ENCODE measurements at regions not wholly inside any gene's neighbourhood (a gene's known extent, or its start where the extent isn't known, plus 50 kb on each side); places are given as distances from the start of the nearest gene placed in this dataset.
"Not testable (repeated sequence)": the region's sequence is repeated elsewhere in the genome, so short reads cannot be mapped to it uniquely, and the experiment has no call there.

DNA sequence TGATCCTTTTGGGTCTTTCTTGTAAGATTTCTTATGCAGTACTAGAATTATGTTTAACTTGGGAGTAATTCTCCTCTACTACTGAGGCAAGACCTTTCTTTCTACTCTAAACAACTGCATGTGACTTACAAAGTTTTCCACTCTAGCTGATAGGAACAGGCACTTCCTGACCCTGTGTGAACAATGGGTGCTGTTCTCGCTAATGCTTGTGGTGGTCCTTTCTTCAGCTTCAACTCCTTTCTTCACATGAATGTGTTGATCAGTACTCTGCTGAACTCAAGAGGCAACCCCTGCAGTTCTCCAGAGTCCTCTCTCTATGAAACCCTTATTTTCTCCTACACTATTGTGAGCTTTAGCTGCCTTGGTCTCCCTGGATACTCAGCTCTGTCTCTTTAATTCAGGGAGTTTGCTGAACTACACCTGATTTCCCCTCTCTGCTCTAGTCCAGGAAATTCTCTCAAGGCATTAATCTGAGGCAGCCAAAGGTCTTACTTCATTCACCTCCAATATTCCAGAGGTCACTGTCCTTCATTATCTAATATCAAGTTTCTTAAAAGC, 484.6 kb upstream of the PIK3R1 start:
- no peaks in the 10 kb centered on the region for H3K4me1 Mint-ChIP-seq
- DNase-seq (ENCODE audit: low spot score in 2 of 2) (no peak), ATAC-seq (ENCODE audit: low read depth) (no peak)
- peaks cover 1% of the 10 kb centered on the region for H3K9me3 Mint-ChIP-seq
- no peaks in the 10 kb centered on the region for H3K36me3 Mint-ChIP-seq
- peaks cover 4% of the 10 kb centered on the region for H3K27me3 Mint-ChIP-seq
- H3K27ac Mint-ChIP-seq: no peak overlapping the region
- no peak overlapping the region for H3K4me3 Mint-ChIP-seq

DNA sequence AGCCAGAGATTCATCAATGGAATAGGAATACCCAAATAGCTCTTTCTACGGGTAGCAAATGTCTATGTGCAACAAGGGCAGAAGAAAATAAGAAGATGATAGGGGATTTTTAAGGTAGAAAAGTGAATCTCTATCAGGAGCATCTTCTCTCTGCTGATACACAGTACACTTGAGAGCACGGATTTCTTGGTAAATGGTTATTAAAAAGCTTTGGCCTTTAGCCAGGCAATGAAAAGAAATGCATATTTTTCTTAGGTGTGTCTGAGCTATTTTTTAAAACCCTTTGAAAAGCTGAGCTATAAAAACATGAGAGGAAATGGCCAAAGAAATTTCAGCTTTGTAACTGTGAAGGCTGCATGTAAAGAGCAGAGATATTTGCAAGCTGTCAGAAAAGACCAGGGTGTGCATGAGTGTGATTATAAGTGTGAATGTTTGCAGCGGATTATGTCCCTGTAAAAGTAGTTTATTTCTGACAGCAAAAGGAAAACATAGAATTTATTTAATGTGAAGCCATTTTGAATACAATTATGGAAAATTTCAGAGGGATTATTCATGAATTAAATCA, 487.1 kb upstream of the PIK3R1 start:
- H3K9me3 Mint-ChIP-seq: no peaks in the 10 kb centered on the region
- no peak overlapping the region for H3K4me3 Mint-ChIP-seq
- no peak overlapping the region for H3K27ac Mint-ChIP-seq
- H3K27me3 Mint-ChIP-seq: peaks cover 3% of the 10 kb centered on the region
- DNase-seq (ENCODE audit: low spot score in 2 of 2) (no peak), ATAC-seq (ENCODE audit: low read depth) (no peak)
- no peaks in the 10 kb centered on the region for H3K36me3 Mint-ChIP-seq
- no peaks in the 10 kb centered on the region for H3K4me1 Mint-ChIP-seq

DNA sequence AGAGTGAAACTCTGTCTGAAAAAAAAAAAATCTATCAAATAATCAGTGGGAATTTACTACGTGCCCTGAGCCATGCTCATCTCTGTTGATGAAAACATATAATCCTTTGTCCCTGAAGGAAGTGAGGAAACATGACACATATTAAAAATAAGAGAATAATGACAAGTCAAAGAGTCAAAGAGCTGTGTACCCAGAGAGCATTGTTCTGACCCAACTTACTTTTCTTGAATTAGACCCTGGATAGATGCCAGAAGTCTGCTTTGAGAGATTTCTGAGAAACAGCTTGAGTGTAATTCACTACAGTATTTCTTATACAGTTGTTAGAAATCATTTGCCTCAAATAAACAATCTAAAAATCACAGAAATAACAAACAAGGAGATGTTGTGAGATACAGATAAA, 490.0 kb upstream of the PIK3R1 start:
- H3K4me1 Mint-ChIP-seq: no peaks in the 10 kb centered on the region

DNA sequence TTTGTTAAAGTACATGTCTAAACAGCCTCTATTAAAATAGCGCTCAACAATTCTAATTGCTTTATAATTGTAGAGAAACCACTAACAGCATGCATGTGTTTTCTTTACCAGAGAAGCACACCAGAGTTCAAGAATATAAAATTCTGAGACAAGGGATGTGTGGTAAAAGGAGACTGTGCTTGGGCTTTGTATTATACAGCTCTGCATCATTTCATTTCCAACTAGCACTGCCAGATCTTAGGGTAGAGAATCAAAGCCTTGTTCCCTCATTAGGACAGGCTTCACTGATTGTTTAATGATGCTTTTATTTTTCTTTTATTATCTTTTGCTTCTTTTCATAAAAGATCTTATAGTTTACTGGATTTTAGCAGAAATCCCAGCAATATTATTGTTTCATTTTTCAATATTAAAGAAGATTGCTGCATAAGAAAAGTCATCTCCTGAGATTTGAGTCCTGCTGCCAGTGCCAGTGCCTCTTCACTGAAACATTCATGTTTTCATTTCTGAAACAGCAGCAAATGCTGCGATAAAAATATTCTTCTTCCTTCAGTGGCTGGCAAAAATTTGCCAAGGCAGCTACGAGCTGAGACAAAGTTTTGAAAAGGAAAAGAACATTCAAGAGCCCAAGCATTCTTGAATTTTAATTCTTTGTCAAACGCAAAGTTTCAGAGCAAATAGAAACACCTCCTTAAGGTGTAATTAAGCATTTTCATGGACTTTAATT, 491.0 kb upstream of the PIK3R1 start:
- peaks cover 1% of the 10 kb centered on the region for H3K27me3 Mint-ChIP-seq
- H3K4me3 Mint-ChIP-seq: no peak overlapping the region

More for the DNA sequence above, 490.0 kb upstream of the PIK3R1 start:
- Mint-ChIP-seq H3K36me3 (no peaks in the 10 kb centered on the region), H3K27me3 (peaks cover 1% of the 10 kb centered on the region), H3K4me3 (no peak overlapping the region), H3K27ac (no peak overlapping the region), H3K9me3 (peaks cover under 1% of the 10 kb centered on the region)
- DNase-seq (ENCODE audit: low spot score in 2 of 2) (no peak), ATAC-seq (ENCODE audit: low read depth) (no peak)

DNA sequence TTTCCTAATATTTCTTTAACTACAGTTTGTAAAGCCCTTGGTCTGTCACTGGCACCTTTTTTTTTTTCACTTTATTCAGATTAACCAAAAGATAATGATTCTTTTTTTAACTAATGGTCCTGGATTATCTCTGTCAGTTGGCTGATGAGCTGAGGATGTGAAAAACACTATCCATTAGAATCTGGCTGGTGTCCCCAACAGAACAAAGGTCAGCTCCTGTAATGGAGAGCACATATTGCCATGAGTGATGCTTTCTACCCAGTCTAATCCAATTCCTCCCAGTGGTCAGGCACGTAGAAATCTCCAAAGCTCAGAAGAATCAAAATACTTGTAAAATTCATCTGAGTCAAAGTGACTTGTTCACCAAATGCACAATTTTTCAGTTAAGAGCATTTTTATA, 491.7 kb upstream of the PIK3R1 start:
- no peak overlapping the region for H3K4me3 Mint-ChIP-seq
- H3K4me1 Mint-ChIP-seq: no peaks in the 10 kb centered on the region
- no peak overlapping the region for H3K27ac Mint-ChIP-seq
- no peak for DNase-seq (ENCODE audit: low spot score in 2 of 2)
- no peaks in the 10 kb centered on the region for H3K36me3 Mint-ChIP-seq
- H3K27me3 Mint-ChIP-seq: peaks cover 1% of the 10 kb centered on the region
- H3K9me3 Mint-ChIP-seq: peaks cover 2% of the 10 kb centered on the region
- no peak for ATAC-seq (ENCODE audit: low read depth)

More for the DNA sequence above, 491.0 kb upstream of the PIK3R1 start:
- Mint-ChIP-seq H3K36me3 (no peaks in the 10 kb centered on the region), H3K9me3 (peaks cover 2% of the 10 kb centered on the region), H3K4me1 (no peaks in the 10 kb centered on the region), H3K27ac (no peak overlapping the region)
- no peak for DNase-seq (ENCODE audit: low spot score in 2 of 2)
- ATAC-seq (ENCODE audit: low read depth): no peak

DNA sequence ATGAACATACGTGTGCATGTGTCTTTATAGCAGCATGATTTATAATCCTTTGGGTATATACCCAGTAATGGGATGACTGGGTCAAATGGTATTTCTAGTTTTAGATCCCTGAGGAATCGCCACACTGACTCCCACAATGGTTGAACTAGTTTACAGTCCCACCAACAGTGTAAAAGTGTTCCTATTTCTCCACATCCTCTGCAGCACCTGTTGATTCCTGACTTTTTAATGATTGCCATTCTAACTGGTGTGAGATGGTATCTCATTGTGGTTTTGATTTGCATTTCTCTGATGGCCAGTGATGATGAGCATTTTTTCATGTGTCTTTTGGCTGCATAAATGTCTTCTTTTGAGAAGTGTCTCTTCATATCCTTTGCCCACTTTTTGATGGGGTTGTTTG, 493.0 kb upstream of the PIK3R1 start:
- H3K27ac Mint-ChIP-seq; H3K4me1 Mint-ChIP-seq; H3K36me3 Mint-ChIP-seq; H3K4me3 Mint-ChIP-seq; H3K27me3 Mint-ChIP-seq; DNase-seq (ENCODE audit: low spot score in 2 of 2); H3K9me3 Mint-ChIP-seq; ATAC-seq (ENCODE audit: low read depth): not testable (repeated sequence)

DNA sequence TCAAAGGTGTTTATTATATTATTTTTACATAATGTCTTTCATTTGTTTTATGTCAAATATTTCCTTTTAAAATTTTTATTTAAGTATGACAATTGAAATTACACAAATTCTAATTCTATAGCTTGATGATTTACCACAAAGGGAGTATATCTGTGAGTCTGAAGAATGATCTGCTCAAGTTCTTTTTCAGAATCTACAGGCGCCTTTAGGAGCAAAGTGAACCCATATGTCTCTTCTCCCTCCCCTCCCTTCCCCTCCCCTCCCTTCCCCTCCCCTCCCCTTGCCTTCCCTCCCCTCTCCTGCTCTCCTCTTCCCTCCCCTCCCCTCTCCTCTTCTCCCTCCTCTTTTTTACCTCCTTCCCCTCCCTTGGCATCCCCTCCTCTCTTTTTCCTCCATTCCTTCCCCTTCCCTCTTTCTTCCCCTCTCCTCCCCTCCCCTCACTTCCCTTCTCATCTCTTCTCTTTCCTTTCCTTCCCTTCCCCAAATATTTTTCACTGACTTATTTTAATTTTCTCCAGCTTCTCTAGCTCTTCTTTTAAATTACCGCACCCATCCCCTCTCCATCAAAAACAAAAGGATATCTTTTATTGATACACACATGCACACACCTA, 495.3 kb upstream of the PIK3R1 start:
- Mint-ChIP-seq H3K4me1 (no peaks in the 10 kb centered on the region), H3K4me3 (no peak overlapping the region), H3K9me3 (peaks cover 2% of the 10 kb centered on the region), H3K27me3 (no peaks in the 10 kb centered on the region), H3K27ac (no peak overlapping the region), H3K36me3 (no peaks in the 10 kb centered on the region)
- DNase-seq (ENCODE audit: low spot score in 2 of 2): no peak
- ATAC-seq (ENCODE audit: low read depth): no peak

DNA sequence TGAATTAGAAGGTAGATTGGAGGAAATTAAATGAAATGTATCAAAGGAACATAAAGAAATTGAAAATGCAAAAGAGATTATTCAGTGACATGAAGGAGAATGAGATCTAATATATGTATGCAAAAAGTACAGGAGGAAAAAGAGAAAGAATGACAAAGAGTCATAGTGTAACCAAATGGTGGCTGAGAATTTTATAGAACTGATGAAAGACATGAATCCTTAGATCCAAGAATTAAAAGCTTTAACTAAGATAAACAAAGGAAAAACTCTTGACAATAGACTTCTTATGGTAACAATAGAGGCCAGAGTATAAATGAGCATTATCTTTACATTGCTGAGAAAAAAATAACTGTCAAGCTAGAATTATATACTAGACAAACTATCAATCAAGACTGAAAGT, 505.4 kb upstream of the CD180 start:
- Mint-ChIP-seq H3K9me3 (peaks cover 13% of the 10 kb centered on the region), H3K27ac (no peak overlapping the region), H3K4me3 (no peak overlapping the region), H3K4me1 (no peaks in the 10 kb centered on the region), H3K27me3 (peaks cover 6% of the 10 kb centered on the region), H3K36me3 (peaks cover 2% of the 10 kb centered on the region)
- no peak for ATAC-seq (ENCODE audit: low read depth)
- DNase-seq (ENCODE audit: low spot score in 2 of 2): no peak

DNA sequence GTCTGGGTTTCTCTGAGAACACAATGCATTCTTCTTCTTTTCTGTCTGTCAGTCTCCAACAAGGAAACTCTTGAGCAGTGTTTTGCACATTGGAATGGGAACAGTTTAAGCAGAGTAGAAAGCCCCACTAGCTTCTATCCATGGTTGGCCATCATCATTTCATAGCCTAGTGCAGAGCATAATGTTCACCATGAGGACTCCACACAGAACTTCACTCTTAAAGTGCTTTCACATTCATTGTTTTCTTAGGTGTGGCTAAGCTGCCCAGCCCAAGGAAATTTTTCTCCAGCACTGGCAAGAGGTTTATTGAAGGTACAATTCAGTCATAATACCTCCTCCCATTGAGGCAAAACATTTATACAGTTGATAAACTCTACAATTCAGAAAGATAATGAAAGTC, 503.0 kb upstream of the CD180 start:
- peaks cover 12% of the 10 kb centered on the region for H3K9me3 Mint-ChIP-seq
- no peak overlapping the region for H3K4me3 Mint-ChIP-seq
- peaks cover 2% of the 10 kb centered on the region for H3K36me3 Mint-ChIP-seq
- DNase-seq (ENCODE audit: low spot score in 2 of 2) (no peak), ATAC-seq (ENCODE audit: low read depth) (no peak)
- no peaks in the 10 kb centered on the region for H3K4me1 Mint-ChIP-seq
- no peak overlapping the region for H3K27ac Mint-ChIP-seq
- peaks cover 6% of the 10 kb centered on the region for H3K27me3 Mint-ChIP-seq

DNA sequence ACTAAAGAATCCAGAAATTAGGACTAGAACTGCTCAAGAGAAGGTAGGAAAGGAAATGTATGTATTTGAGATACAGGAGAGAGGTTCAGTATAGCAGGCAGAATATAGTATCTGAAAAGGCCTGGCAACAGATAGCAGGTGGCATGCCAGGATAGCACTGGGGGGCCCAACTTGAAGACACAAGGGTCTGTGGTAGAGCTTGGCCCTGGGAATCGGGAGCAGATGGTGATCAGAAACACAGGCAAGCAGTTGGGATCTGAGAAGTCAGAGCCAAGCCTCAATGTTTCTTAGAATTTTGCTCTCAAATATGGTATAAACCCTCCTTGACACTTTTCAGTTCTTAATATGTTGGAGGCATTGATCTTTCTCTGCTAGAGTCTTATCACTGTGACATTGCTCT, 499.8 kb upstream of the CD180 start:
- Mint-ChIP-seq H3K9me3 (no peaks in the 10 kb centered on the region), H3K4me1 (no peaks in the 10 kb centered on the region), H3K4me3 (no peak overlapping the region), H3K27ac (no peak overlapping the region), H3K27me3 (peaks cover 3% of the 10 kb centered on the region), H3K36me3 (no peaks in the 10 kb centered on the region)
- ATAC-seq (ENCODE audit: low read depth) (no peak), DNase-seq (ENCODE audit: low spot score in 2 of 2) (no peak)

DNA sequence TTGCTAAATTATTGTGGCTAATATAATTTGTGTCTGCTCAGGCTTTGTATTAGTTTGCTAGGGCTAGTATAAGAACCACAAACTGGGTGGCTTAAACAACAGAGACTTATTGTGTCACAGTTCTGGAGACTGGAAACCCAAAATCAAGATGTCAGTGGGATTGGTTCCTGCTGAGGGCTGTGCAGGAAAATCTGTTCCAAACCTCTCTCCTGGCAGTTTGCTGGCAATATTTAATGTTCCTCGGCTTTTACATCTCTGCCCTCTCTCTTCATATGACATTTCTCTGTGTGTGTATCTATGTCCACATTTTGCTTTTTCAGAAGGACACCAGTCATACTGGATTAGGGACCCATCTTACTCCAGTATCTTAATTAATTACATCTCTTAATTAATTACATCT, 498.8 kb upstream of the CD180 start:
- H3K27ac Mint-ChIP-seq: no peak overlapping the region
- ATAC-seq (ENCODE audit: low read depth) (no peak), DNase-seq (ENCODE audit: low spot score in 2 of 2) (no peak)
- H3K4me1 Mint-ChIP-seq: no peaks in the 10 kb centered on the region
- H3K4me3 Mint-ChIP-seq: no peak overlapping the region
- H3K9me3 Mint-ChIP-seq: no peaks in the 10 kb centered on the region
- peaks cover 1% of the 10 kb centered on the region for H3K27me3 Mint-ChIP-seq
- no peaks in the 10 kb centered on the region for H3K36me3 Mint-ChIP-seq

DNA sequence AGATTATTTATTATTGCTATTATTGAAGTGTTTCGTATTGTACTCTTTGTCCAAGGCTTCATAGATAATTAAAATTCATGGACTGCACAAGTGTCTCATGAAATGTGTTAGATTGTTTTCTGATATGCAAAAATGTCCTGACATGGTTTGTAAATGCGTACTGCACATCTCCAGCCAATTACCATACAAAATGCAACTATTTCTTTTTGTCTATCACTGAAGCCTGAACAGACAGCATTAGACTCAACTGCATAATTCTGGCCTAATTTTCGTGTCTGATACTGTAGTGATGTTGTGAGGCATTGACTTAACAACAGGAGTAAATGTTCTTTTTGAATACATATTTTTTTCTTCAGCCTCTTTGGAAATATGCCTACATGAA, 498.2 kb upstream of the CD180 start:
- no peaks in the 10 kb centered on the region for H3K4me1 Mint-ChIP-seq
- no peaks in the 10 kb centered on the region for H3K27me3 Mint-ChIP-seq
- no peaks in the 10 kb centered on the region for H3K36me3 Mint-ChIP-seq
- DNase-seq (ENCODE audit: low spot score in 2 of 2) (no peak), ATAC-seq (ENCODE audit: low read depth) (no peak)
- no peak overlapping the region for H3K27ac Mint-ChIP-seq
- no peaks in the 10 kb centered on the region for H3K9me3 Mint-ChIP-seq
- H3K4me3 Mint-ChIP-seq: no peak overlapping the region

DNA sequence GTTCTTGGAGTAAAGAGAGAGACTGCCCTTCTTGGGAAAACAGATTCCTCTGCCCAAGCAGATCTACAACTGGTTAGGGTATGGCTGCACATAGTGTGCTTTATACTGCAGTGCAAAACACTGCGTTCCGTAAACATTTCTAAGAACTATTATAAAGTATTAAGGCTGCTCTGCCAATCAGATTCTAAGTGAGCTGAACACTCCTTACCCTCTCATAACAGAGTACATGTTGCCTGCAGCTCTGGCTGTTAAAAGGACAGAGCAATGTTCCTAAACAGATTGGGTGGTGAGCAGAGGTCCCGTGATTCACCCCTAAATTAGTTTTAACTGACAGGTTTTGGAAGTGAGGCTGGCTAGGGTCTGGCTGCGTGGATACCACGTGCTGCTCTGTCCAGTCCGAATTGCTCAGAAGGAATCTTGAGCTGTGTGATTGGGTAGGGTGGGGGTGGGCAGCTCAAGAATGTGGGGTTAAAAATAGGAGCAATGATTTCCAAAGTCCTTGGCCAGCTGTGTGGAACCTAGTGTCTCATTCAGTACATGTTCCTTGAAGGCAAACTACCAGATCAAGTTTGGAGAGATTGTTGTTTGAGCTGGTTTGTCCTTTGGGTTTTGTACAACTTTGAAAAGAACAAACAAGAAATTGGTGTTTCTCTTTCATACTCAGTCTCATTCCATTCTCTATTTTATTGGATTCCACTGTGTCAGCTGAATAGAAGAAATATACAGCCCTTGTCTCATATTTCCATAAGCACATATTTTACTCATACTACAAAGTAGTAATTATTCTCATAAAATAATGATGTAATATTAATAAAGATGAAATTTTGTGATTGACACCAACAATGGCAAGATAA, 497.6 kb upstream of the CD180 start:
- no peak overlapping the region for H3K27ac Mint-ChIP-seq
- ATAC-seq (ENCODE audit: low read depth): no peak
- no peak for DNase-seq (ENCODE audit: low spot score in 2 of 2)
- no peaks in the 10 kb centered on the region for H3K36me3 Mint-ChIP-seq
- no peaks in the 10 kb centered on the region for H3K9me3 Mint-ChIP-seq
- H3K27me3 Mint-ChIP-seq: no peaks in the 10 kb centered on the region
- no peaks in the 10 kb centered on the region for H3K4me1 Mint-ChIP-seq
- H3K4me3 Mint-ChIP-seq: no peak overlapping the region

DNA sequence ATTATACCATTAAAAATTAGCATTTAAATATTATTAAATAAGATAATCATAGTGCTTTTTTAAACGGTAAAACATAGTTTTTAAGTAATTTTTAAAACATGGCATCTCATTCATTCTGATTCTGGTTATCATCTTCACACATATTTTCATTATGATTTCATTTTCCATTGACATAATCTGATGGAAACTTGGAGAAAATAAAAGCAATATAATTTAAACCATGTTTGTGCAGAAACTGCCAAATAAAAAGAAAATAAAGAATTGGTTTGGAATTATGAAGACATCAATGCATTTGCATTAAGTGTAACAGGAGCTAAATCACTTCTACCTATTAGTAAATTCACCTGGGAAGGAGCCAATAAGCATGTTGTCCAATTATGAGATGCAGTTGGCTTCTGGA, 490.1 kb upstream of the CD180 start:
- H3K4me3 Mint-ChIP-seq: no peak overlapping the region

More for the DNA sequence above, 490.1 kb upstream of the CD180 start:
- Mint-ChIP-seq H3K27ac (no peak overlapping the region), H3K36me3 (no peaks in the 10 kb centered on the region), H3K9me3 (no peaks in the 10 kb centered on the region), H3K4me1 (no peaks in the 10 kb centered on the region), H3K27me3 (no peaks in the 10 kb centered on the region)
- ATAC-seq (ENCODE audit: low read depth) (no peak), DNase-seq (ENCODE audit: low spot score in 2 of 2) (no peak)
